Panc1 (cell line): ENCODE measurements at regions not wholly inside any gene's neighbourhood (a gene's known extent, or its start where the extent isn't known, plus 50 kb on each side); places are given as distances from the start of the nearest gene placed in this dataset.

Experiments used
- ATAC-seq: fragments of 200-7000 bp; cut with Tn5 transposase; 2 replicates; pipeline ENCODE4 v1.9.1; 2020; ENCODE audit warnings: mild to moderate bottlenecking, moderate library complexity
- BruUV-seq: library from RNA; stranded (reverse); fragments of 400-500 nt; replicated peaks from 2 replicates; lab custom pipeline; 2021; lab: Mats Ljungman, UMichigan
- CTCF ChIA-PET: fragments of 300-600 bp; sonication (Branson Sonifier 250); formaldehyde crosslinking; loops from one replicate; lab custom pipeline; 2022; ENCODE audit warnings: antibody characterized with exemption; lab: Charles Lee
- POLR2A ChIA-PET: fragments of 300-600 bp; sonication (Branson Sonifier 250); formaldehyde crosslinking; loops from one replicate; lab custom pipeline; 2022; ENCODE audit warnings: antibody characterized with exemption; lab: Charles Lee
- DNase-seq: peaks from one replicate; pipeline ENCODE4 v3.0.0-alpha.2; 2010; ENCODE audit warnings: low read depth, low spot score
- H3K27ac ChIP-seq: 2 replicates; pipeline ENCODE4 v1.5.1; 2011; ENCODE audit warnings: mild to moderate bottlenecking, low read length, inconsistent platforms
- H3K27me3 ChIP-seq: fragments of 200-500 bp; sonication (Bioruptor generic); 2 replicates; pipeline ENCODE4 v1.6.0; 2014; ENCODE audit warnings: low read length, inconsistent platforms; ENCODE audit not compliant: control insufficient read depth, insufficient read depth
- H3K36me3 ChIP-seq: fragments of 200-500 bp; sonication (Bioruptor generic); 2 replicates; pipeline ENCODE4 v1.5.1; 2014; ENCODE audit warnings: inconsistent platforms, mild to moderate bottlenecking, low read length, moderate library complexity; ENCODE audit not compliant: control insufficient read depth, insufficient read depth
- H3K4me1 ChIP-seq: 2 replicates; pipeline ENCODE4 v1.5.1; 2011; ENCODE audit warnings: inconsistent platforms, mild to moderate bottlenecking, low read length, moderate library complexity; ENCODE audit not compliant: control insufficient read depth, insufficient read depth
- H3K4me3 ChIP-seq, 2 experiments: 2 replicates each; pipeline ENCODE4 v1.5.1; 2011 to 2012; ENCODE audit warnings: low read depth in 2 of 2, low read length in 2 of 2, mild to moderate bottlenecking in 2 of 2, inconsistent platforms in 1 of 2, moderate library complexity in 1 of 2
- H3K9me3 ChIP-seq: fragments of 200-500 bp; sonication (Bioruptor generic); 2 replicates; pipeline ENCODE4 v1.5.1; 2014; ENCODE audit warnings: low read depth, mild to moderate bottlenecking, inconsistent platforms, low read length, moderate library complexity; ENCODE audit not compliant: control insufficient read depth, insufficient read depth
- CTCF ChIP-seq: fragments of 450-650 bp; IDR thresholded peaks from 2 replicates; pipeline ENCODE4 v1.5.1; 2017; ENCODE audit warnings: mild to moderate bottlenecking
- POLR2AphosphoS5 ChIP-seq: IDR thresholded peaks from 2 replicates; pipeline ENCODE4 v1.6.1; 2012; ENCODE audit warnings: mild to moderate bottlenecking, low read depth, low read length, moderate library complexity
- REST ChIP-seq, 2 experiments: IDR thresholded peaks; 2 replicates each; pipeline ENCODE4 v1.6.1; 2011 to 2012; ENCODE audit warnings: low read depth in 2 of 2, control low read depth in 1 of 2, low read length in 1 of 2, mild to moderate bottlenecking in 1 of 2, moderate library complexity in 1 of 2; ENCODE audit not compliant: insufficient read depth in 1 of 2
- SIN3A ChIP-seq: IDR thresholded peaks from 2 replicates; pipeline ENCODE4 v1.6.1; 2012; ENCODE audit warnings: low read depth, mild to moderate bottlenecking, low read length, moderate library complexity, borderline replicate concordance; ENCODE audit not compliant: insufficient read depth
- TCF7L2 ChIP-seq: IDR thresholded peaks from 2 replicates; pipeline ENCODE4 v1.6.1; 2011; ENCODE audit warnings: mild to moderate bottlenecking, low read depth, low read length, inconsistent platforms
- in situ Hi-C: cut with HindIII; loops from 2 replicates; pipeline ENCODE4 v1.10.0; 2016; ENCODE audit warnings: low sequenced_read_pairs, low pct_unique_long_range_greater_than_20kb
- intact Hi-C: fragments of 100-400 bp; cut with micrococcal nuclease; formaldehyde crosslinking; loops from one replicate; pipeline ENCODE4 v1.10.0; 2022; ENCODE audit not compliant: unreplicated experiment

DNA sequence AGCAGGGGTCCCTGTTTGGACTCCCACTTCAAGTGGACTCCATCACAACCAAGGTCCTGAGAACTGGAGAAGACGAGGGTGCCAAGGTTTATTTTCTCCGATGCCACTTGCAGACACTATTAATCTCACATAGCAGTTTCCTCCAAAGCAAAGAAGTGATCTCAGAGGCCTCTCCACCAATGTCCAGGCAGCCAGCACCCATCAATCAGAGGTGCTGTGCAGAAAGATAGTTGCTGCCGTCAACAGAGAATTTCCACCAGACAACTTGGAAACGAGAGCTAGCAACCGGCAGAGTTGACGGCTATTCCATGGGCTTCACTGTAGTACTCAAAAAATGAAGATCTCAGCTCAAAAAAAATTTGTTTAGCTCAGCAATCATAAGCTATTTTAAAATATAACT lies 438.6 kb upstream of the PFKP start:
- in situ Hi-C loops (no loop called here), intact Hi-C loops (no loop called here)
- no TSS peak for BruUV-seq
- no peak for DNase-seq
- Histone ChIP-seq H3K4me1 (no peaks in the 10 kb centered on the region), H3K36me3 (no peaks in the 10 kb centered on the region), H3K27me3 (peaks cover 5% of the 10 kb centered on the region; the same call in 1 of the 2 replicates), H3K27ac (no peak overlapping the region), H3K4me3 (no peak overlapping the region), H3K9me3 (no peaks in the 10 kb centered on the region)
- no peak for ATAC-seq
- POLR2A ChIA-PET: no interaction called here
- TF ChIP-seq TCF7L2 (no peak), REST (IDR thresholded peaks at IDR 0.05; ENCODE audit: insufficient read depth in 1 of 2, low read depth in 2 of 2, low read length in 1 of 2) (no peak), SIN3A (no peak), POLR2AphosphoS5 (no peak), CTCF (no peak)
- CTCF ChIA-PET: no interaction called here

- H3K36me3 ChIP-seq: no peaks in the 10 kb centered on the region
- H3K4me3 ChIP-seq: no peak overlapping the region
- intact Hi-C loops: no loop called here
- BruUV-seq: no TSS peak
- in situ Hi-C loops: no loop called here
- TF ChIP-seq POLR2AphosphoS5: no peak
- TF ChIP-seq REST (IDR thresholded peaks at IDR 0.05; ENCODE audit: insufficient read depth in 1 of 2, low read depth in 2 of 2, low read length in 1 of 2): no peak
- no peak for TF ChIP-seq CTCF
- TF ChIP-seq SIN3A: no peak
- no peak for TF ChIP-seq TCF7L2
- POLR2A ChIA-PET: no interaction called here
- H3K4me1 ChIP-seq: no peaks in the 10 kb centered on the region
- H3K9me3 ChIP-seq: no peaks in the 10 kb centered on the region
- peaks cover 5% of the 10 kb centered on the region; the same call in 1 of the 2 replicates for H3K27me3 ChIP-seq
- DNase-seq (no peak), ATAC-seq (no peak)
- H3K27ac ChIP-seq: no peak overlapping the region
- CTCF ChIA-PET: no interaction called here
These were observed 439.4 kb upstream of the PFKP start for GRCh38 chr10:2627969-2628368.
